K562 (cell line): ENCODE measurements at regions not wholly inside any gene's neighbourhood (a gene's known extent, or its start where the extent isn't known, plus 50 kb on each side); places are given as distances from the start of the nearest gene placed in this dataset.

Source experiments
- ATAC-seq: fragments of 200-7000 bp; cut with Tn5 transposase; 3 replicates; pipeline ENCODE4 v1.9.1; 2020; ENCODE audit warnings: moderate library complexity
- BruUV-seq: library from RNA; stranded (reverse); fragments of 400-500 nt; replicated peaks from 2 replicates; lab custom pipeline; 2021; lab: Mats Ljungman, UMichigan
- CTCF ChIA-PET: fragments of 300-600 bp; formaldehyde crosslinking; extraction: SDS; loops from one replicate; lab custom pipeline; 2021; ENCODE audit warnings: low intra/inter-chr PET ratio; lab: Yijun Ruan, JAX
- POLR2A ChIA-PET: fragments of 300-600, 350-650 bp; sonication (Branson Sonifier 250); formaldehyde crosslinking; extraction: SDS; loops from one replicate; lab custom pipeline; 2021; ENCODE audit warnings: antibody characterized with exemption, inconsistent platforms; lab: Yijun Ruan, JAX
- DNase-seq, 4 experiments: peaks; one replicate each; pipeline versions ENCODE4 v3.0.0 to v3.0.0-alpha.2; 2011 to 2018; ENCODE audit warnings: low spot score in 3 of 4, mixed read lengths in 3 of 4; ENCODE audit errors: extremely low read depth in 1 of 4
- FAIRE-seq: peaks from 2 replicates; lab custom pipeline; 2011; peaks lifted over from hg19 to GRCh38; lab: Jason Lieb, UNC
- H2AFZ ChIP-seq: 2 replicates; pipeline ENCODE4 v1.6.0; 2011; ENCODE audit warnings: low read depth, low read length, control low read depth, inconsistent platforms
- H3K27ac ChIP-seq: fragments of 200-600 bp; 3 replicates; pipeline ENCODE4 v1.8.0; 2011; ENCODE audit warnings: low read depth, mild to moderate bottlenecking, control low read depth, inconsistent platforms, low read length, moderate library complexity, mixed read lengths; ENCODE audit errors: extremely low read depth
- H3K27me3 ChIP-seq, 2 experiments: fragments of 300-600 bp in 1 of 2; 2 replicates in 1 of 2; 3 replicates in 1 of 2; pipeline versions ENCODE4 v1.6.0 to v1.8.0; 2011; ENCODE audit warnings: inconsistent platforms in 2 of 2, low read length in 2 of 2, mild to moderate bottlenecking in 1 of 2, mixed read lengths in 1 of 2, moderate library complexity in 1 of 2; ENCODE audit not compliant: control insufficient read depth in 2 of 2, insufficient read depth in 2 of 2
- H3K36me3 ChIP-seq: fragments of 300-600 bp; 3 replicates; pipeline ENCODE4 v1.8.0; 2011; ENCODE audit warnings: mild to moderate bottlenecking, low read length, inconsistent platforms; ENCODE audit not compliant: control insufficient read depth, insufficient read depth
- H3K4me1 ChIP-seq, 2 experiments: fragments of 200-600 bp in 1 of 2; replicated peaks in 1 of 2; 2 replicates in 1 of 2; 3 replicates in 1 of 2; pipeline versions ENCODE4 v1.5.1 to v1.8.0; 2011; ENCODE audit warnings: inconsistent platforms in 2 of 2, low read length in 2 of 2, mild to moderate bottlenecking in 1 of 2, mixed read lengths in 1 of 2, moderate library complexity in 1 of 2; ENCODE audit not compliant: control insufficient read depth in 2 of 2, insufficient read depth in 2 of 2
- H3K4me2 ChIP-seq: 2 replicates; pipeline ENCODE4 v1.6.1; 2011; ENCODE audit warnings: low read length, control low read depth, inconsistent platforms, mixed read lengths; ENCODE audit not compliant: insufficient read depth
- H3K4me3 ChIP-seq: fragments of 200-600 bp; sonication (generic), shearing (Covaris generic); 2 replicates; pipeline ENCODE4 v1.5.1; 2016; ENCODE audit warnings: control low read depth, inconsistent platforms
- H3K79me2 ChIP-seq: fragments of 200-600 bp; 3 replicates; pipeline ENCODE4 v1.8.0; 2011; ENCODE audit warnings: low read length, inconsistent platforms; ENCODE audit not compliant: control insufficient read depth, insufficient read depth
- H3K9ac ChIP-seq, 2 experiments: 2 replicates each; pipeline versions ENCODE4 v1.6.0 to v1.6.1; 2011; ENCODE audit warnings: low read depth in 2 of 2, low read length in 2 of 2, control low read depth in 1 of 2, inconsistent platforms in 1 of 2, mild to moderate bottlenecking in 1 of 2, mixed read lengths in 1 of 2; ENCODE audit not compliant: insufficient read depth in 1 of 2
- H3K9me1 ChIP-seq: one replicate; pipeline ENCODE4 v1.6.0; 2011; ENCODE audit warnings: inconsistent platforms, mild to moderate bottlenecking, low read length, moderate library complexity; ENCODE audit not compliant: control insufficient read depth, insufficient read depth
- H3K9me3 ChIP-seq: replicated peaks from 2 replicates; pipeline ENCODE4 v1.5.1; 2011; ENCODE audit warnings: low read depth, low read length, inconsistent platforms; ENCODE audit not compliant: control insufficient read depth, insufficient read depth
- H4K20me1 ChIP-seq: replicated peaks from 2 replicates; pipeline ENCODE4 v1.6.1; 2011; ENCODE audit warnings: low read length, inconsistent platforms, mixed read lengths; ENCODE audit not compliant: control insufficient read depth, insufficient read depth
- CBFA2T3 ChIP-seq: fragments of 450-650 bp; IDR thresholded peaks from 2 replicates; pipeline ENCODE4 v1.6.1; 2017
- CREB3 ChIP-seq: fragments of 450-650 bp; conservative IDR thresholded peaks from 2 replicates; pipeline ENCODE4 v1.6.1; 2016; ENCODE audit warnings: missing genetic modification characterization, low read depth, mild to moderate bottlenecking, missing compliant biosample characterization, moderate library complexity
- DPF2 ChIP-seq: fragments of 450-650 bp; IDR thresholded peaks from 2 replicates; pipeline ENCODE4 v1.6.1; 2016
- ESRRA ChIP-seq: fragments of 450-650 bp; IDR thresholded peaks from 2 replicates; pipeline ENCODE4 v1.6.1; 2014; ENCODE audit warnings: low read depth, mild to moderate bottlenecking, moderate library complexity, borderline replicate concordance
- HNRNPUL1 ChIP-seq: fragments of 200-400 bp; formaldehyde crosslinking; IDR thresholded peaks from 2 replicates; pipeline ENCODE4 v1.6.1; 2017; ENCODE audit warnings: low read length
- KDM4B ChIP-seq, 2 experiments: fragments of 450-650 bp in 1 of 2; sonication (generic) in 1 of 2; IDR thresholded peaks; 2 replicates each; pipeline ENCODE4 v1.6.1; 2016 to 2017; ENCODE audit warnings: borderline replicate concordance in 2 of 2, antibody characterized with exemption in 1 of 2, low read depth in 1 of 2, mild to moderate bottlenecking in 1 of 2
- MAFK ChIP-seq: IDR thresholded peaks from 2 replicates; pipeline ENCODE4 v1.6.1; 2011; ENCODE audit warnings: low read length, improper control_type of control experiment
- MTA2 ChIP-seq: fragments of 450-650 bp; IDR thresholded peaks from 2 replicates; pipeline ENCODE4 v1.6.1; 2016; ENCODE audit warnings: low read depth
- RNF2 ChIP-seq: sonication (generic); IDR thresholded peaks from 2 replicates; pipeline ENCODE4 v1.6.1; 2016
- SRSF7 ChIP-seq: fragments of 200-400 bp; formaldehyde crosslinking; optimal IDR thresholded peaks from 2 replicates; pipeline ENCODE3; 2017; ENCODE audit warnings: mild to moderate bottlenecking, low read depth, low read length
- TRIM24 ChIP-seq, 2 experiments: fragments of 450-650 bp; IDR thresholded peaks; 2 replicates each; pipeline ENCODE4 v1.6.1; 2016
- ZNF695 ChIP-seq: fragments of 450-650 bp; formaldehyde crosslinking; IDR thresholded peaks from 2 replicates; pipeline ENCODE4 v1.4.0; 2020; ENCODE audit warnings: mild to moderate bottlenecking, moderate library complexity
- ZSCAN29 ChIP-seq: fragments of 450-650 bp; IDR thresholded peaks from 2 replicates; pipeline ENCODE4 v1.6.1; 2017
- WGBS: fragments of 100-300 bp; shearing (Covaris generic); methylation state at CpG from one replicate; pipeline ENCODE4 v1.1.6; 2016; ENCODE audit warnings: low coverage, mixed read lengths; ENCODE audit not compliant: insufficient coverage; ENCODE audit errors: missing lambda C conversion rate; 5-methylcytosine and 5-hydroxymethylcytosine counted together
- in situ Hi-C: fragments of 300-500 bp; cut with MboI; formaldehyde crosslinking; loops from 4 replicates; pipeline ENCODE4 v1.15.0; 2018; ENCODE audit warnings: inconsistent platforms, mixed read lengths
- intact Hi-C: fragments of 100-400 bp; cut with micrococcal nuclease; formaldehyde crosslinking; loops from 2 replicates; pipeline ENCODE4 v1.14.2; 2022
- TF ChIP-seq, protein P1 (sequence below): sonication (generic); formaldehyde crosslinking; IDR thresholded peaks from 2 replicates; pipeline ENCODE4 v1.8.0; 2022; ENCODE audit warnings: missing genetic modification reagents, mild to moderate bottlenecking, moderate library complexity, borderline replicate concordance
- TF ChIP-seq, protein P2 (sequence below): fragments of 450-650 bp; IDR thresholded peaks from 2 replicates; pipeline ENCODE4 v1.6.1; 2016; ENCODE audit warnings: mild to moderate bottlenecking
- TF ChIP-seq, protein P3 (sequence below), 2 experiments: IDR thresholded peaks in 1 of 2; conservative IDR thresholded peaks in 1 of 2; 2 replicates each; pipeline ENCODE4 v1.6.1; 2016; ENCODE audit warnings: low read depth in 2 of 2, mild to moderate bottlenecking in 1 of 2, missing compliant biosample characterization in 1 of 2, missing genetic modification characterization in 1 of 2, moderate library complexity in 1 of 2

DNA sequence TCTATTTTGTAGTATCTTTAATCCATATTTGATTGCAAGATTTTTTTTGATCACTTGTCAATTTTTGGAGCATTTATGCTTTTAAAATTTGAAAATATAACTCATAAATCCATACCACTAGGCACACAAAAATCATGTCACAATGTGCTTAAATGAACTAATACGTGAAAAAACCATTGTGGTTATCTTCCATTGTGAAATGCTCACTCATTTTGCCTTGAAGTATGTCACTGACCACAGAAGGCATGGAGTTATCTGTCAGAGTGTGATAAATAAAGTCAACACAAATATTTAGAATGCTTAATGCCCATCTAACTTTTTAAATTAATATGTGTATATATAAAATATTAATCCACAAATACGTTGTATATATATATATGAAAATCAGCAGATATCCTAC lies 347.2 kb downstream of the PTPRC start:
- no peaks in the 10 kb centered on the region for H3K27me3 ChIP-seq
- POLR2A ChIA-PET, result no interaction called here
- intact Hi-C loops (no loop called here), in situ Hi-C loops (no loop called here)
- no peaks in the 10 kb centered on the region for H3K36me3 ChIP-seq
- BruUV-seq, result no TSS peak
- WGBS, result 2% methylated on average over 2 of the region's 2 CpGs
- no peak for ATAC-seq
- CTCF ChIA-PET, result no interaction called here
- no peaks in the 10 kb centered on the region for H3K79me2 ChIP-seq
- no peaks in the 10 kb centered on the region for H4K20me1 ChIP-seq
- H3K9ac ChIP-seq, result no peak overlapping the region
- H3K4me1 ChIP-seq, result no peaks in the 10 kb centered on the region
- TF ChIP-seq SRSF7 (no peak), HNRNPUL1 (no peak), TRIM24 (IDR thresholded peaks at IDR 0.05) (no peak), CREB3 (tag) (no peak), MAFK (no peak), KDM4B (IDR thresholded peaks at IDR 0.05; ENCODE audit: borderline replicate concordance in 2 of 2, low read depth in 1 of 2) (no peak), ZSCAN29 (no peak), ESRRA (no peak), CBFA2T3 (no peak), DPF2 (no peak), RNF2 (no peak), ZNF695 (CRISPR knock-in tag) (no peak), MTA2 (no peak)
- TF ChIP-seq, protein P1, sequence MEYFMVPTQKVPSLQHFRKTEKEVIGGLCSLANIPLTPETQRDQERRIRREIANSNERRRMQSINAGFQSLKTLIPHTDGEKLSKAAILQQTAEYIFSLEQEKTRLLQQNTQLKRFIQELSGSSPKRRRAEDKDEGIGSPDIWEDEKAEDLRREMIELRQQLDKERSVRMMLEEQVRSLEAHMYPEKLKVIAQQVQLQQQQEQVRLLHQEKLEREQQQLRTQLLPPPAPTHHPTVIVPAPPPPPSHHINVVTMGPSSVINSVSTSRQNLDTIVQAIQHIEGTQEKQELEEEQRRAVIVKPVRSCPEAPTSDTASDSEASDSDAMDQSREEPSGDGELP (CRISPR knock-in tag), result no peak
- TF ChIP-seq, protein P2, sequence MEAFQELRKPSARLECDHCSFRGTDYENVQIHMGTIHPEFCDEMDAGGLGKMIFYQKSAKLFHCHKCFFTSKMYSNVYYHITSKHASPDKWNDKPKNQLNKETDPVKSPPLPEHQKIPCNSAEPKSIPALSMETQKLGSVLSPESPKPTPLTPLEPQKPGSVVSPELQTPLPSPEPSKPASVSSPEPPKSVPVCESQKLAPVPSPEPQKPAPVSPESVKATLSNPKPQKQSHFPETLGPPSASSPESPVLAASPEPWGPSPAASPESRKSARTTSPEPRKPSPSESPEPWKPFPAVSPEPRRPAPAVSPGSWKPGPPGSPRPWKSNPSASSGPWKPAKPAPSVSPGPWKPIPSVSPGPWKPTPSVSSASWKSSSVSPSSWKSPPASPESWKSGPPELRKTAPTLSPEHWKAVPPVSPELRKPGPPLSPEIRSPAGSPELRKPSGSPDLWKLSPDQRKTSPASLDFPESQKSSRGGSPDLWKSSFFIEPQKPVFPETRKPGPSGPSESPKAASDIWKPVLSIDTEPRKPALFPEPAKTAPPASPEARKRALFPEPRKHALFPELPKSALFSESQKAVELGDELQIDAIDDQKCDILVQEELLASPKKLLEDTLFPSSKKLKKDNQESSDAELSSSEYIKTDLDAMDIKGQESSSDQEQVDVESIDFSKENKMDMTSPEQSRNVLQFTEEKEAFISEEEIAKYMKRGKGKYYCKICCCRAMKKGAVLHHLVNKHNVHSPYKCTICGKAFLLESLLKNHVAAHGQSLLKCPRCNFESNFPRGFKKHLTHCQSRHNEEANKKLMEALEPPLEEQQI, result no peak
- TF ChIP-seq, protein P3, sequence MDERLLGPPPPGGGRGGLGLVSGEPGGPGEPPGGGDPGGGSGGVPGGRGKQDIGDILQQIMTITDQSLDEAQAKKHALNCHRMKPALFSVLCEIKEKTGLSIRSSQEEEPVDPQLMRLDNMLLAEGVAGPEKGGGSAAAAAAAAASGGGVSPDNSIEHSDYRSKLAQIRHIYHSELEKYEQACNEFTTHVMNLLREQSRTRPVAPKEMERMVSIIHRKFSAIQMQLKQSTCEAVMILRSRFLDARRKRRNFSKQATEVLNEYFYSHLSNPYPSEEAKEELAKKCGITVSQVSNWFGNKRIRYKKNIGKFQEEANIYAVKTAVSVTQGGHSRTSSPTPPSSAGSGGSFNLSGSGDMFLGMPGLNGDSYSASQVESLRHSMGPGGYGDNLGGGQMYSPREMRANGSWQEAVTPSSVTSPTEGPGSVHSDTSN (CRISPR knock-in tag; IDR thresholded peaks at IDR 0.05; ENCODE audit: low read depth), result no peak
- TF ChIP-seq, protein P3 (tag; conservative IDR thresholded peaks at IDR 0.05; ENCODE audit: low read depth), result no peak
- DNase-seq, result no peak
- H3K4me3 ChIP-seq, result no peak overlapping the region
- no peak overlapping the region for H3K27ac ChIP-seq
- no peaks in the 10 kb centered on the region for H3K9me1 ChIP-seq
- no peak for FAIRE-seq
- no peak overlapping the region for H3K4me2 ChIP-seq
- no peaks in the 10 kb centered on the region for H3K9me3 ChIP-seq
- H2AFZ ChIP-seq, result no peak overlapping the region
